ENCODE measurements at regions not wholly inside any gene's neighbourhood (a gene's known extent, or its start where the extent isn't known, plus 50 kb on each side); places are given as distances from the start of the nearest gene placed in this dataset.

GRCh38 chr10:9911488-9911887 lies 1106.2 kb upstream of the CELF2 start:
- TF ChIP-seq CTCF (IDR thresholded peaks at IDR 0.05; ENCODE audit: low read length) (no peak), EZH2 (IDR thresholded peaks at IDR 0.05; ENCODE audit: borderline replicate concordance, low read length) (no peak)
